ENCODE measurements at regions not wholly inside any gene's neighbourhood (a gene's known extent, or its start where the extent isn't known, plus 50 kb on each side); places are given as distances from the start of the nearest gene placed in this dataset.
A peak's percentile ranks its signal among the peaks of the same experiment; 100 is the strongest.

DNA sequence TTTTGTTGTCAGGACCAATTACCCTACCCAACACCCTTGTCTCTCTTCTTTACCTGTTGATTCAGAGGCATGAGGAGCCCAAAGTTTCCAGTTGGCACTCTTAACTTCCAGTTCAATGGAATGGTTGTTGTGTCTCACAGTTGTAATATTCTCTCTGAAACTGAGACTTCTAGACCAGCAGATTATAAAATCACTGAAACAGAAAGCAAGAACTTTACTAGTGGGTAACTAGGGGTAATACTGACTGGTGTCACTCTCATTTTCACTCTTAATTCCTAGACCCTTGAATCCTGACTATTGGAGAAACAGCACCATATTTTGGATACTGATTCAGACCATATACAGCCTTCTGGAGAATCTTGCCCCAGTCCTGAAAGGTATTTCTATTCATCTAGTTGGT lies 140.2 kb upstream of the MMS22L start:
- SMC1A ChIA-PET (ENCODE audit: uncharacterized antibody, unreplicated experiment): no interaction called here
- no peaks in the 10 kb centered on the region for H3K4me1 ChIP-seq (ENCODE audit: control insufficient read depth, insufficient read depth, low read length)
- BruUV-seq (replicated peaks): no TSS peak
- H3K27me3 ChIP-seq (replicated peaks in 1 of 2; ENCODE audit: control insufficient read depth in 2 of 2, insufficient read depth in 2 of 2, low read length in 1 of 2): no peaks in the 10 kb centered on the region; a peak in 1 of 4 replicates
- H3K36me3 ChIP-seq (ENCODE audit: control insufficient read depth in 2 of 2, insufficient read depth in 2 of 2, low read length in 1 of 2): no peaks in the 10 kb centered on the region
- no peak overlapping the region for H3K27ac ChIP-seq (ENCODE audit: control insufficient read depth, insufficient read depth)
- H3K4me2 ChIP-seq (ENCODE audit: control insufficient read depth, insufficient read depth): no peak overlapping the region
- in situ Hi-C loops (cut with MboI) (no loop called here), intact Hi-C loops (cut with micrococcal nuclease; ENCODE audit: unreplicated experiment) (no loop called here)
- no peak overlapping the region for H3K4me3 ChIP-seq
- peak; percentile 15; the same call in 1 of the 3 replicates for ATAC-seq
- FAIRE-seq: no peak
- RAD21 ChIA-PET (ENCODE audit: unreplicated experiment): no interaction called here
- CTCF ChIA-PET: no interaction called here
- TF ChIP-seq MXI1 (IDR thresholded peaks at IDR 0.05; ENCODE audit: low read depth, low read length) (no peak), IKZF2 (IDR thresholded peaks at IDR 0.05) (no peak), E2F8 (IDR thresholded peaks at IDR 0.05; ENCODE audit: low read depth, partially characterized antibody) (no peak), ZNF274 (IDR thresholded peaks at IDR 0.05; ENCODE audit: insufficient read depth, insufficient read length) (no peak)
- H4K20me1 ChIP-seq (ENCODE audit: control insufficient read depth, insufficient read depth): no peaks in the 10 kb centered on the region
- no peak overlapping the region for H3K9ac ChIP-seq (ENCODE audit: control insufficient read depth, insufficient read depth, low read length)
- no peaks in the 10 kb centered on the region for H3K9me3 ChIP-seq (replicated peaks; ENCODE audit: control insufficient read depth, insufficient read depth, low read length)
- no peaks in the 10 kb centered on the region for H3K79me2 ChIP-seq (ENCODE audit: control insufficient read depth, insufficient read depth, low read length)
- DNase-seq (ENCODE audit: low read depth, low spot score): no peak
- POLR2A ChIA-PET: no interaction called here
- H2AFZ ChIP-seq (ENCODE audit: control insufficient read depth, low read depth, low read length): no peak overlapping the region

GRCh38 chr6:97427648-97428047 lies 144.6 kb upstream of the MMS22L start:
- CTCF ChIA-PET: no interaction called here
- H3K9ac ChIP-seq (ENCODE audit: control insufficient read depth, insufficient read depth, low read length): no peak overlapping the region
- no peak overlapping the region for H3K4me2 ChIP-seq (ENCODE audit: control insufficient read depth, insufficient read depth)
- ATAC-seq (no peak), DNase-seq (ENCODE audit: low read depth, low spot score) (no peak), FAIRE-seq (no peak)
- H3K9me3 ChIP-seq (replicated peaks; ENCODE audit: control insufficient read depth, insufficient read depth, low read length): no peaks in the 10 kb centered on the region
- no peaks in the 10 kb centered on the region for H3K79me2 ChIP-seq (ENCODE audit: control insufficient read depth, insufficient read depth, low read length)
- no peaks in the 10 kb centered on the region for H4K20me1 ChIP-seq (ENCODE audit: control insufficient read depth, insufficient read depth)
- H3K27me3 ChIP-seq (replicated peaks in 1 of 2; ENCODE audit: control insufficient read depth in 2 of 2, insufficient read depth in 2 of 2, low read length in 1 of 2): no peaks in the 10 kb centered on the region; a peak in 1 of 4 replicates
- in situ Hi-C loops (cut with MboI): no loop called here
- H2AFZ ChIP-seq (ENCODE audit: control insufficient read depth, low read depth, low read length): no peak overlapping the region
- H3K27ac ChIP-seq (ENCODE audit: control insufficient read depth, insufficient read depth): no peak overlapping the region
- SMC1A ChIA-PET (ENCODE audit: uncharacterized antibody, unreplicated experiment): no interaction called here
- RAD21 ChIA-PET (ENCODE audit: unreplicated experiment): no interaction called here
- no peak overlapping the region for H3K4me3 ChIP-seq
- no peaks in the 10 kb centered on the region for H3K4me1 ChIP-seq (ENCODE audit: control insufficient read depth, insufficient read depth, low read length)
- no TSS peak for BruUV-seq (replicated peaks)
- POLR2A ChIA-PET: no interaction called here
- no peaks in the 10 kb centered on the region for H3K36me3 ChIP-seq (ENCODE audit: control insufficient read depth in 2 of 2, insufficient read depth in 2 of 2, low read length in 1 of 2)
- intact Hi-C loops (cut with micrococcal nuclease; ENCODE audit: unreplicated experiment): no loop called here
- no peak for TF ChIP-seq HDGF (IDR thresholded peaks at IDR 0.05)
- no peak for TF ChIP-seq MXI1 (IDR thresholded peaks at IDR 0.05; ENCODE audit: low read depth, low read length)
- TF ChIP-seq, protein P1, sequence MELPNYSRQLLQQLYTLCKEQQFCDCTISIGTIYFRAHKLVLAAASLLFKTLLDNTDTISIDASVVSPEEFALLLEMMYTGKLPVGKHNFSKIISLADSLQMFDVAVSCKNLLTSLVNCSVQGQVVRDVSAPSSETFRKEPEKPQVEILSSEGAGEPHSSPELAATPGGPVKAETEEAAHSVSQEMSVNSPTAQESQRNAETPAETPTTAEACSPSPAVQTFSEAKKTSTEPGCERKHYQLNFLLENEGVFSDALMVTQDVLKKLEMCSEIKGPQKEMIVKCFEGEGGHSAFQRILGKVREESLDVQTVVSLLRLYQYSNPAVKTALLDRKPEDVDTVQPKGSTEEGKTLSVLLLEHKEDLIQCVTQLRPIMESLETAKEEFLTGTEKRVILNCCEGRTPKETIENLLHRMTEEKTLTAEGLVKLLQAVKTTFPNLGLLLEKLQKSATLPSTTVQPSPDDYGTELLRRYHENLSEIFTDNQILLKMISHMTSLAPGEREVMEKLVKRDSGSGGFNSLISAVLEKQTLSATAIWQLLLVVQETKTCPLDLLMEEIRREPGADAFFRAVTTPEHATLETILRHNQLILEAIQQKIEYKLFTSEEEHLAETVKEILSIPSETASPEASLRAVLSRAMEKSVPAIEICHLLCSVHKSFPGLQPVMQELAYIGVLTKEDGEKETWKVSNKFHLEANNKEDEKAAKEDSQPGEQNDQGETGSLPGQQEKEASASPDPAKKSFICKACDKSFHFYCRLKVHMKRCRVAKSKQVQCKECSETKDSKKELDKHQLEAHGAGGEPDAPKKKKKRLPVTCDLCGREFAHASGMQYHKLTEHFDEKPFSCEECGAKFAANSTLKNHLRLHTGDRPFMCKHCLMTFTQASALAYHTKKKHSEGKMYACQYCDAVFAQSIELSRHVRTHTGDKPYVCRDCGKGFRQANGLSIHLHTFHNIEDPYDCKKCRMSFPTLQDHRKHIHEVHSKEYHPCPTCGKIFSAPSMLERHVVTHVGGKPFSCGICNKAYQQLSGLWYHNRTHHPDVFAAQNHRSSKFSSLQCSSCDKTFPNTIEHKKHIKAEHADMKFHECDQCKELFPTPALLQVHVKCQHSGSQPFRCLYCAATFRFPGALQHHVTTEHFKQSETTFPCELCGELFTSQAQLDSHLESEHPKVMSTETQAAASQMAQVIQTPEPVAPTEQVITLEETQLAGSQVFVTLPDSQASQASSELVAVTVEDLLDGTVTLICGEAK (IDR thresholded peaks at IDR 0.05; ENCODE audit: borderline replicate concordance): no peak
- no peak for TF ChIP-seq SP1 (IDR thresholded peaks at IDR 0.05; ENCODE audit: low read depth, low read length)
- no peak for TF ChIP-seq IKZF1 (conservative IDR thresholded peaks at IDR 0.05)
- TF ChIP-seq ZNF274 (IDR thresholded peaks at IDR 0.05; ENCODE audit: insufficient read depth, insufficient read length): no peak
- TF ChIP-seq BMI1 (IDR thresholded peaks at IDR 0.05; ENCODE audit: borderline replicate concordance): no peak

Data from GM12878 (cell line).